Umbilical cord (tissue), 1 donor: ENCODE measurements at regions not wholly inside any gene's neighbourhood (a gene's known extent, or its start where the extent isn't known, plus 50 kb on each side); places are given as distances from the start of the nearest gene placed in this dataset.
"Not testable (repeated sequence)": the region's sequence is repeated elsewhere in the genome, so short reads cannot be mapped to it uniquely, and the experiment has no call there.

ENCODE experiments used
- DNase-seq: peaks from one replicate; pipeline ENCODE4 v3.0.0-alpha.2; 2015; ENCODE audit warnings: low spot score

- no peak for DNase-seq
Observed at GRCh38 chr4:38466401-38466800, 197.6 kb upstream of the KLF3 start.

- no peak for DNase-seq
Observed at GRCh38 chr4:38467296-38467695, 196.7 kb upstream of the KLF3 start.

DNA sequence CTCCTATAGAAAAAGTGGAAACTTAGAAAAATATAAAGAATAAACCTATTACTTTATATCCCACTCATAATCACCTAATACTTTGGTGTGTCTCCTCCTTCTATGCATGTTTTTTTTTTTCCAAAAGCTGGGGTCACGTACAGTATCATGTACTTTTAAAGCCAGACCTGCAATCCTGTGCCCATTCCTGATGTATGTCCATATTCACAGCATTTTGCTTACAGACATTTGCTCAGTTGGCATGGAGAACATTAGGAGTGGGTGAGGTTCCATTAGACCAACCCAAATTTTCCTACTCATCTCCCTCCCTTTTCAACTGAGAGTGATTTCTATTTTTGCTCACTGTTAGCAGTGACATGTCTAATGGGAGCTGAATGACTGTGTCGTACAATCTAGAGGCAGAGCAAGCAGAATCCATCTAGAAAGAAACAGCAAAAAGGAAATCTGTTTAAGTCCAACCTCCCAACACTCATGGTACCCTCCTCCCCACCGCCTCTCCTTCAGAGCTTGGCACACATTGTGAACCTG is 195.6 kb upstream of the KLF3 start:
- DNase-seq: no peak

DNA sequence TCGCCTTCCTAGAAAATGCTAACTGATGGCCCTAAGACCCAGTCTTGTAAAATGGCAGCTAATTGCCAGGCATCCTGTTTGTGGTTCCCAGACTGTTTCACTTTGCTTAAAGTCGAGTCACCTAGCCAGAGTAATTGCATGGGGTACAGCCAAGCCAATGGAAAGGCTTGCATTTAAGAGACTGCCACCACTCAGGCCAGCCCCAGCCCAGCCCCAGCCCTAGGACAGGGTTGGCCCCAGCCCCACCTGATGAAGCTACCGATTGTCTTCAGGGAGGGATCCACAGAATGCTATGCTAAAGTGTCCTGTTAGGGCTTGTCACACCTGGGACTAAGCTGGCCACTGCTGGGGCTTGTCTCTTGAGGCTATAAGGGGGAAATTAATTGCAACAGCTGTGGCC is 194.6 kb upstream of the KLF3 start:
- no peak for DNase-seq

DNA sequence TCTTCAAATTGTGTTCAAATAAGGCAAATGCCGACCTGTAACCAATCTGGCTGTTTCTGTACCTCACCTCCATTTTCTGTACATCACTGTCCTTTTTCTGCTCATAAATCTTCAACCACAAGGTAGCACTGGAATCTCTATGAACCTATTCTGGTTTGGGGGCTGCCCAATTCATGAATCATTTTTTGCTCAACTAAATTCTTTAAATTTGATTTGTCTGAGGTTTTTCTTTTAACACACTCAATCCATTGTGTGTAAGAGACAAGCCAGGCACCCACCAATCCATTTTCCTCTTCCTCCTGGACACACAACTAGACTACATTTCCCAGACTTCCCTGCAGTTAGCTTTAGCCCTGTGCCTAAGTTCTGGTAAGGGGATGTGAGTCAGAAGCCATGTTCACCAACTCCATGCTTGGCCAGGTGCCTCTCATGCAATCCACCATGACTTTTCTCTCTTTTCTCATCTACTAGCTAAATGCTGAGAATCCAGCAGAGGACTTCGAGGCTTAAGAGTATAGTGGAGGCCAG is 193.2 kb upstream of the KLF3 start:
- DNase-seq: no peak

DNA sequence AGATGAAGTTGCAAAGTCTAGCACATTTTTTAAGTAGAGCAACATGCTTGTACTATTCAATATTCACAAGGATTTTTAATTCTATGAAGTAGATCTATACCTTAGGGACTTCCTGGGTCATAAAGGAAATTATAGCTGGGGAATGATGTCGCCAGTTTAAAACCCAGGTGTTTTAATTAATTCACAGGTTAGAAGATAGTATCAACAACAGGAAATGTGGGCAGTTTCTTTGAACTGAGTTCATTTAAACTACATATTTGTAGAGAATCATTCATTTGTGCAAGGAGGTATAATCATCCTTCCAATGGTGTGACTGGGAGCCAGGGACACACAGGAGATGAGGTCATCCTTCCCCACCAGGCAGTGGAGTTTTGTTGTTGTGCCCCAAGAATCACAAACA is 181.3 kb upstream of the KLF3 start:
- DNase-seq: no peak

DNA sequence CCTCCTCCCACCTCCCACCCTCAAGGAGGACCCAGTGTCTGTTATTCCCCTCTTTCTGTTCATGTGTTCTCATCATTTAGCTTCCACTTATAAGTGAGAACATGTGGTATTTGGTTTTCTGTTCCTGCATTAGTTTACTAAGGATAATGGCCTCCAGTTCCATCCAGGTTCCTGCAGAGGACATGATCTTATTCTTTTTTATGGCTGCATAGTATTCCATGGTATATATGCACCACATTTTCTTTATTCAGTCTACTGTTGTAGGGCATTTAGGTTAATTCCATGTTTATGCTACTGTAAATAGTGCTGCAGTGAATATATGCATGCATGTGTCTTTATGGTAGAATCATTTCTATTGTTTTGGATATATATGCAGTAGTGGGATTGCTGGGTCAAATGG is 180.4 kb upstream of the KLF3 start:
- not testable (repeated sequence) for DNase-seq

DNA sequence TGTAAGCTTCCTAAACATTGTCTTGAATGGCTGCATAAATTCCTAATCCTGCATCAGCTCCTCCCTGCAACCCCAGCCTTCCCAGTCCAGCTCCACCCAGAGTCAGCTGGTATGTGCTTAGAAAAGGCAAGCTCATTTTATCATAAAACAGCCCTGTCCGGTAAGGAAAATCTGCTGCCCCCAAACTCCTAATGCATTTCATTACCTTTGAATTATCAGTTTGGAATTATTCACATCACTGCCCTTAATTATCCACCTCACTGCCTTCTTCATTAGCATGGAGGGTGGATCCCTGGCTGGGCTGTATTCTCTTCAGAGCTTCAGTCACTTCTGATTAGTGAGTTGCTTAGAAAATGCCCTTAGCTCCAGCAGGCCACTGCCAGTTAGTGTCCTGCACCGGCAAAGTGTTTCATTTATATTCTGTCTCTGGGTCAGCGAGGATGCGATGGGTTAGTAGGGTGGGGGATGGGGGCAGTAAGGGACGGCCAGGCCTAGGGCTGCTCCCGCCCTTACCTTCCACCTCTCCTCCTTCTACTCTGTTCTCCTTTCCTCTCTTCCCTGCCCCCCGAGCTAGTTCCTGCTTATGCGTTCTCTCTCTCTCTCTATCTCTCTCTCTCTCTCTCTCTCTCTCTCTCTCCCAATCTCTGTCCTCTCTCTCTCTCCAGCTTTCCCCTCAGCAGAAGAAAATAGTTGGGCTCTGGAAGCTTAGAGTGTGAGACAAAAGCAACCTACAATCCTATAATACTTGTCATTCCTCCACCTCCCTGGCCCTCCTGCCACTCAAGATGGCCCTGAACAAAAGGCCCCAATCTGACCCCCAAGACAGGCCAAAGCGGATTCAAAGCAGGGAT is 174.8 kb upstream of the KLF3 start:
- peak; percentile 91 for DNase-seq

GRCh38 chr4:38489924-38490639 is 173.9 kb upstream of the KLF3 start:
- peak; percentile 43 for DNase-seq

- no peak for DNase-seq
Observed at GRCh38 chr4:38490753-38491446, 173.1 kb upstream of the KLF3 start.

GRCh38 chr4:38491854-38492478 is 172.0 kb upstream of the KLF3 start:
- DNase-seq: no peak

DNA sequence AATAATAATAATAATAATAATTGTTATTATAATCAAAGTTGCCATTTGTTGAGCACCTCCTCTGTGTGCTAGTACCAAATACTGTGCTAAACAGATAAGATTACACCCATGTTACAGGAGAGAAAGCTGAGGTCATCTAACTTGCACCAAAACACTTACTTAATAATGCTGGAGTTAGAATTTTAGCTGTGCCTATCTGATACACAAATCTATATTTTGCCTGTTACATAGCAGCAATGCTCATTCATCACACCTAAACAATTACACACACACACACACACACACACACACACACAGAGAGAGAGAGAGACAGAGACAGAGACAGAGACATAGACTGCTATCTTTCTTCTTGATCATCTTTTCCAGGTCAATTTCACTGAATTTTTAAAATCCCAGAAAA is 170.9 kb upstream of the KLF3 start:
- DNase-seq: no peak

DNA sequence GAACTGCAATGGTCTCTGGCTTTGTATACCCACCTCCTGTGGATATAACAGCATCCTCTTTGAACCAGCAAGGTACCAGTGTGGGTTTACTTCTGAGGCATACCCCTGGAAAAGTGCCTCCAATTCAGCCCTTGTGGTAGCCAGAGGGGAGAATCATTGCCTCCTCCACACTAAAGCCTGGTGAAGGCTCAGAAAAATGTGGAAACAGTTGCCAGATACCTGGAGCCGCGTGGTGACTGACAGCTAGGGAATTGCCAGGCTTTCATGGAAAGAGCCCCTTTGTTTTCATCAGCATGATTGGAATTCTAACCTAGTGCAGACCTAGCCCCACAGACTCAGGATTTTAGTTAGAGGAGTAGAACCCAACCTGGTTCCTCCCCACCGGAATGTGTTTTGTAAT is 168.6 kb upstream of the KLF3 start:
- no peak for DNase-seq

DNA sequence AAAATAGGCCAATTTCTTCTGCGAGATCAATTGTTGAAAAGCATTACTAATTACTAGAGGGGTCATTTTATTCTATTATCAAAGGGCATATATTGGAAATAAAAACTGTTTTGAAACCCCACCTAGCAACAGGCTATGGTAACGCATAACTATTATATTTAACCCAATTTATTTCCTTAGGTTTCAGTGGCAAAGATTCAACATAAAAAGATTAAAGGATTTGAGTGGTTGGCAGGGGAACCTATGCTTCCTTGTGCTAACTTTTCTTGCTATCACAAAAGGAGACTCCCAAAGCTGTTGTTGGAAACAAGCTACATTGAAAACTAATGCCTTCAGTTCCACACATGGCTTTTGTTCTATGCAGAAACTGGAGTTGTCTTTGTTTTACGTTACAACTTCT is 166.9 kb upstream of the KLF3 start:
- peak; percentile 38 for DNase-seq

DNA sequence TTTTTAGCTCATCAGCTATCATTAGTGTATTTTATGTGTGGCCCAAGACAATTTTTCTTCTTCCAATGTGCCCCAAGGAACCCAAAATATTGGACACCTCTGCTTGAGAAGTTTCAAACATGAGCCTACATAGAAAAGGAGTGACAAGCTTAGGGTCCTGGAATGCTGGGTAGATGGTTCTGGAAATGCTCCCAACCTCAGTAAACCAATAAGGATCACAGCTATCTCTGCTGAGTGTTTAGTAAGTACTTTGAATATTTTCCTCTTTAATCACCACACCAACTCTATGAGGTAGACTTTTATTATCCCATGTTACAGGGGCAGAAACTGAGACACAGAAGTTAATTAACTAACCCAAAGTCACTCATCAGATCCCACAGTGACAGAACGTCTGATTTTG is 164.9 kb upstream of the KLF3 start:
- DNase-seq: no peak

GRCh38 chr4:38500433-38500832 is 163.6 kb upstream of the KLF3 start:
- DNase-seq: peak; percentile 30

- no peak for DNase-seq
Observed at GRCh38 chr4:38501698-38502097, 162.3 kb upstream of the KLF3 start.

DNA sequence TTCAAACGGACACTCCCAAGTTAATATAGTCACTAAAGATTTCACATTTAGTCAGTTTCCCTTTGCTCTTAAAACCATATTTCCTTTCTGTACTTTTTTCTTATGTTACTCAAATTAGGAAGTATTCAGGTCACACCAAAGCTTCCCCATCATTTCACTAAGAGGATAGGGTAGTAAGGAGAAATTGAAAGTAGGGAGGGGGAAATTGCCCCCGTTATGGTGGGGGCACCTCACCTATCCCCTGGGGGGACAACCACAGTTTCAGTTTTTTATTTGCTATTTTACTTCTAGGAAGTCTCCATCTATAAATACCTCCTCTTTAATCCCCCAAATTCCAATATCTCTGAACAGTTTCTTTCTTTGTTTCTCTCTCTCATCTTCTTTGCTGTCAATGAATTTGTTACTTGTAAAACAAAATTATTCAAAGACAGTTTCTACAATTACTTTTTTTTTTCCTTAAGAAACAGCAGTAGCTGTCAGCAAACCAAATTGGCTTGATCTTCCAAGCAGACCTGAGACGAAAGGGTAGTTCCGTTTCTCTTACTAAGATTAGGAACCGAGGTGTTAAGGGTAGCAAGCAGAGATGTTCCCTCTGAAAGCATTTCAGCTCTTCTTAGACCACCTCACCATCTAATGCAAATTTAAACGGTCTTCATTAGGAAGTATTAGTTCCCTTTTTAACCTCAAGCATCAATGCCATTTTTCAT is 160.2 kb upstream of the KLF3 start:
- no peak for DNase-seq

DNA sequence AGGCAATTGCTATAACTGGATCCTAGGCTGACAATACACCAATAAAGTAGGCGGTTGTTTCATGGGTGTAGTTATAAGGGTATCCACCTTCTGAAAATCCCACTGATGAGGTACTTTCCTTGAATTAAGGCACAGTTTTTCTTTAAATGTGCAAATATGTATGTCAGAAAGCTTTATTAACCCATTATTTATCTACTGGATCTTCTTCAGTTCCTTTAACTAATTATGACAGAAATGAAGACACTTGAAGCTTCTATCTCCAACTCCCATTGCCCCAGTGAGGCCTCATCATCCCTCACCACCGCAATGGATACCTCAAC is 159.6 kb upstream of the KLF3 start:
- no peak for DNase-seq

GRCh38 chr4:38509551-38509950 is 154.4 kb upstream of the KLF3 start:
- no peak for DNase-seq

DNA sequence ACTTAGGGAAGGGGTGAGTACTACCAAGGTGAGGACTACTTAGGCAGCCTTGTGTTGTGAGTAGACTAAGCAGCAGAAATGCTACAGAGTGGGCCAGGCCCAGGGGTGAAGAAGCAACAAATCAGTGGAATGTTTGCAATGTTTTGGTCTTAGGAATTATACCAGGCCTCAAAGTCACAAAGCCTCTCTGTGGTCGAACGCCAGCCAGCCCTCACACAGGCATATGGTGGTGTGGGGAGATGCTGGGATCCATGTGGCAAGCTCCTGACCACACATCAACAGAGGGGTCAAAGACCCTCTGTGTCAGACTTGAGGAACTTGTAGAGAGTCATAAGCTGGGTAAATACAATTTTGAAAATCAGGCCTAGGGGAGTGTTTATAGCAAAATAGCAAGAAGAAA is 153.8 kb upstream of the KLF3 start:
- DNase-seq: no peak
